SK-N-SH treated with all-trans-retinoic acid at 6 μM for 48 hours (cell line): ENCODE measurements at regions not wholly inside any gene's neighbourhood (a gene's known extent, or its start where the extent isn't known, plus 50 kb on each side); places are given as distances from the start of the nearest gene placed in this dataset.

Source experiments
- ATAC-seq: fragments of 200-7000 bp; cut with Tn5 transposase; 3 replicates; pipeline ENCODE4 v1.9.1; 2020; ENCODE audit warnings: mild to moderate bottlenecking, moderate library complexity
- ARNTL ChIP-seq: fragments of 450-650 bp; formaldehyde crosslinking; IDR thresholded peaks from 2 replicates; pipeline ENCODE4 v1.5.0; 2020; ENCODE audit warnings: low read depth, mild to moderate bottlenecking, moderate library complexity, borderline replicate concordance
- BACH2 ChIP-seq: fragments of 250-450 bp; sonication (Bioruptor Pico); IDR thresholded peaks from 2 replicates; pipeline ENCODE4 v1.9.0; 2021; ENCODE audit warnings: mild to moderate bottlenecking, borderline replicate concordance
- CREB5 ChIP-seq: fragments of 250-450 bp; sonication (Bioruptor Pico); IDR thresholded peaks from 2 replicates; pipeline ENCODE4 v1.5.1; 2020; ENCODE audit warnings: low read depth, mild to moderate bottlenecking, moderate library complexity
- CSRNP3 ChIP-seq: fragments of 250-450 bp; sonication (Bioruptor Pico); IDR thresholded peaks from 2 replicates; pipeline ENCODE4 v1.5.1; 2021; ENCODE audit warnings: mild to moderate bottlenecking, moderate library complexity
- GLIS3 ChIP-seq: fragments of 250-450 bp; sonication (Bioruptor Pico); IDR thresholded peaks from 2 replicates; pipeline ENCODE4 v1.5.0; 2020; ENCODE audit warnings: mild to moderate bottlenecking, moderate library complexity
- ISL1 ChIP-seq: fragments of 250-450 bp; sonication (Bioruptor Pico); IDR thresholded peaks from 2 replicates; pipeline ENCODE4 v2.1.2; 2022; ENCODE audit warnings: mild to moderate bottlenecking, moderate library complexity
- PATZ1 ChIP-seq: fragments of 250-450 bp; sonication (Bioruptor Pico); IDR thresholded peaks from 2 replicates; pipeline ENCODE4 v1.8.0; 2020; ENCODE audit warnings: mild to moderate bottlenecking, moderate library complexity, borderline replicate concordance
- POU6F1 ChIP-seq: fragments of 250-450 bp; sonication (Bioruptor Pico); IDR thresholded peaks from 2 replicates; pipeline ENCODE4 v1.8.0; 2021; ENCODE audit warnings: low read depth, mild to moderate bottlenecking, moderate library complexity, borderline replicate concordance
- RARB ChIP-seq: fragments of 250-450 bp; sonication (Bioruptor Pico); IDR thresholded peaks from 2 replicates; pipeline ENCODE4 v1.8.0; 2021; ENCODE audit warnings: mild to moderate bottlenecking, moderate library complexity
- SNAI2 ChIP-seq: fragments of 250-450 bp; sonication (Bioruptor Pico); IDR thresholded peaks from 2 replicates; pipeline ENCODE4 v1.5.0; 2020; ENCODE audit warnings: mild to moderate bottlenecking, moderate library complexity
- TCF4 ChIP-seq: fragments of 250-450 bp; sonication (Bioruptor Pico); IDR thresholded peaks from 2 replicates; pipeline ENCODE4 v1.8.0; 2021; ENCODE audit warnings: mild to moderate bottlenecking, moderate library complexity, borderline replicate concordance
- TSHZ2 ChIP-seq: fragments of 250-450 bp; sonication (Bioruptor Pico); IDR thresholded peaks from 2 replicates; pipeline ENCODE4 v1.5.0; 2020; ENCODE audit warnings: mild to moderate bottlenecking, moderate library complexity
- ZC3H10 ChIP-seq: fragments of 250-450 bp; sonication (Bioruptor Pico); IDR thresholded peaks from 2 replicates; pipeline ENCODE4 v1.5.1; 2021; ENCODE audit warnings: mild to moderate bottlenecking, moderate library complexity
- ZFP3 ChIP-seq: fragments of 250-450 bp; sonication (Bioruptor Pico); IDR thresholded peaks from 2 replicates; pipeline ENCODE4 v1.5.0; 2020; ENCODE audit warnings: mild to moderate bottlenecking, moderate library complexity
- ZFP30 ChIP-seq: fragments of 450-650 bp; formaldehyde crosslinking; IDR thresholded peaks from 2 replicates; pipeline ENCODE4 v1.5.0; 2022; ENCODE audit warnings: mild to moderate bottlenecking, moderate library complexity
- ZNF565 ChIP-seq: fragments of 450-650 bp; formaldehyde crosslinking; conservative IDR thresholded peaks from 2 replicates; pipeline ENCODE4 v1.5.0; 2020; ENCODE audit warnings: low read depth, mild to moderate bottlenecking, moderate library complexity
- ZNF70 ChIP-seq: fragments of 450-650 bp; formaldehyde crosslinking; IDR thresholded peaks from 2 replicates; pipeline ENCODE4 v1.5.0; 2020; ENCODE audit warnings: mild to moderate bottlenecking, moderate library complexity
- ZNF8 ChIP-seq: fragments of 450-650 bp; formaldehyde crosslinking; IDR thresholded peaks from 2 replicates; pipeline ENCODE4 v1.5.0; 2020; ENCODE audit warnings: mild to moderate bottlenecking, moderate library complexity

GRCh38 chr9:19698960-19699359, 89.9 kb downstream of the SLC24A2 start:
- ATAC-seq, result no peak

GRCh38 chr9:19694601-19695000, 94.2 kb downstream of the SLC24A2 start:
- ATAC-seq, result no peak
- TF ChIP-seq TSHZ2 (CRISPR knock-in tag) (no peak), ZNF70 (CRISPR knock-in tag) (no peak), ZNF565 (CRISPR knock-in tag) (no peak), POU6F1 (CRISPR knock-in tag) (no peak)

More at GRCh38 chr9:19698960-19699359, 89.9 kb downstream of the SLC24A2 start:
- no peak for TF ChIP-seq ZNF8
- no peak for TF ChIP-seq SNAI2 (CRISPR knock-in tag)
- no peak for TF ChIP-seq PATZ1 (CRISPR knock-in tag)

- no peak for TF ChIP-seq GLIS3 (CRISPR knock-in tag)
- TF ChIP-seq, all 23 proteins: peak for 0
- no peak for ATAC-seq
Measured at GRCh38 chr9:19690128-19690527, 98.7 kb downstream of the SLC24A2 start.

- no peak for TF ChIP-seq ARNTL
- TF ChIP-seq ZFP30, result no peak
- no peak for TF ChIP-seq ZNF8
- no peak for ATAC-seq
Measured at GRCh38 chr9:19689328-19690101, 99.3 kb downstream of the SLC24A2 start.

- no peak for TF ChIP-seq ZNF8
- TF ChIP-seq ARNTL, result no peak
- TF ChIP-seq ISL1 (CRISPR knock-in tag), result no peak
- TF ChIP-seq CREB5 (CRISPR knock-in tag), result no peak
Measured at GRCh38 chr9:19683715-19684114, 105.1 kb downstream of the SLC24A2 start.

GRCh38 chr9:19682397-19682796, 106.4 kb downstream of the SLC24A2 start:
- ATAC-seq, result no peak
- TF ChIP-seq CREB5 (CRISPR knock-in tag) (no peak), TCF4 (CRISPR knock-in tag) (no peak), ZFP30 (no peak), ISL1 (CRISPR knock-in tag) (no peak), PATZ1 (CRISPR knock-in tag) (no peak), BACH2 (CRISPR knock-in tag) (no peak), RARB (CRISPR knock-in tag) (no peak), CSRNP3 (no peak), SNAI2 (CRISPR knock-in tag) (no peak), GLIS3 (CRISPR knock-in tag) (no peak), ZC3H10 (CRISPR knock-in tag) (no peak), ZFP3 (CRISPR knock-in tag) (no peak)

More at GRCh38 chr9:19683715-19684114, 105.1 kb downstream of the SLC24A2 start:
- ATAC-seq, result no peak
